Testis (tissue), 2 donors: ENCODE measurements at regions not wholly inside any gene's neighbourhood (a gene's known extent, or its start where the extent isn't known, plus 50 kb on each side); places are given as distances from the start of the nearest gene placed in this dataset.
"Not testable (repeated sequence)": the region's sequence is repeated elsewhere in the genome, so short reads cannot be mapped to it uniquely, and the experiment has no call there.

Experiments used
- CTCF ChIP-seq, 3 experiments: fragments of 450-650 bp in 2 of 3; fragments of 200-600 bp in 1 of 3; sonication (generic) in 1 of 3; IDR thresholded peaks; one replicate each; pipeline ENCODE4 v1.5.1; 2016 to 2019; ENCODE audit warnings: antibody characterized with exemption in 3 of 3, mild to moderate bottlenecking in 2 of 3, moderate library complexity in 1 of 3
- POLR2A ChIP-seq: fragments of 450-650 bp; IDR thresholded peaks from one replicate; pipeline ENCODE4 v1.6.1; 2017; ENCODE audit warnings: antibody characterized with exemption, mild to moderate bottlenecking, moderate library complexity

- not testable (repeated sequence) for TF ChIP-seq CTCF (IDR thresholded peaks at IDR 0.05); POLR2A
Measured at GRCh38 chr17:18557086-18557485, 80.5 kb downstream of the LGALS9C start.
